Dedifferentiated amniotic fluid mesenchymal stem cell (primary cell): ENCODE measurements at regions not wholly inside any gene's neighbourhood (a gene's known extent, or its start where the extent isn't known, plus 50 kb on each side); places are given as distances from the start of the nearest gene placed in this dataset.
"Not testable (repeated sequence)": the region's sequence is repeated elsewhere in the genome, so short reads cannot be mapped to it uniquely, and the experiment has no call there.

Source experiments
- DNase-seq: peaks from one replicate; pipeline ENCODE4 v3.0.0-alpha.2; 2016; ENCODE audit errors: extremely low spot score

GRCh38 chr5:167261309-167262100 is 1029.9 kb upstream of the WWC1 start:
- no peak for DNase-seq

GRCh38 chr5:167263185-167263584 is 1028.3 kb upstream of the WWC1 start:
- DNase-seq = no peak

GRCh38 chr5:167264348-167264747 is 1027.1 kb upstream of the WWC1 start:
- no peak for DNase-seq

GRCh38 chr5:167268337-167268736 is 1023.1 kb upstream of the WWC1 start:
- no peak for DNase-seq

GRCh38 chr5:167269146-167269545 is 1022.3 kb upstream of the WWC1 start:
- DNase-seq = no peak

- DNase-seq = no peak
These were observed 1020.4 kb upstream of the WWC1 start for GRCh38 chr5:167271081-167271480.

GRCh38 chr5:167271511-167271910 is 1019.9 kb upstream of the WWC1 start:
- no peak for DNase-seq

- no peak for DNase-seq
These were observed 1011.3 kb upstream of the WWC1 start for GRCh38 chr5:167280111-167280510.

- no peak for DNase-seq
These were observed 1009.5 kb upstream of the WWC1 start for GRCh38 chr5:167281925-167282324.

- DNase-seq = no peak
These were observed 1007.8 kb upstream of the WWC1 start for GRCh38 chr5:167283691-167284090.

GRCh38 chr5:167284222-167284890 is 1007.1 kb upstream of the WWC1 start:
- DNase-seq = no peak

GRCh38 chr5:167285591-167285990 is 1005.9 kb upstream of the WWC1 start:
- DNase-seq = no peak

- DNase-seq = no peak
These were observed 1004.6 kb upstream of the WWC1 start for GRCh38 chr5:167286891-167287290.

- DNase-seq = no peak
These were observed 1001.0 kb upstream of the WWC1 start for GRCh38 chr5:167290478-167290877.

GRCh38 chr5:167294882-167295680 is 996.4 kb upstream of the WWC1 start:
- peak; percentile 87 for DNase-seq

- no peak for DNase-seq
These were observed 995.8 kb upstream of the WWC1 start for GRCh38 chr5:167295681-167296005.

GRCh38 chr5:167296066-167296465 is 995.4 kb upstream of the WWC1 start:
- no peak for DNase-seq

GRCh38 chr5:167296661-167297060 is 994.8 kb upstream of the WWC1 start:
- no peak for DNase-seq

GRCh38 chr5:167299861-167300260 is 991.6 kb upstream of the WWC1 start:
- not testable (repeated sequence) for DNase-seq

GRCh38 chr5:167303582-167303981 is 987.9 kb upstream of the WWC1 start:
- no peak for DNase-seq

- DNase-seq = no peak
These were observed 986.5 kb upstream of the WWC1 start for GRCh38 chr5:167304834-167305469.

GRCh38 chr5:167305591-167306213 is 985.7 kb upstream of the WWC1 start:
- no peak for DNase-seq
